ENCODE measurements at regions not wholly inside any gene's neighbourhood (a gene's known extent, or its start where the extent isn't known, plus 50 kb on each side); places are given as distances from the start of the nearest gene placed in this dataset.

DNA sequence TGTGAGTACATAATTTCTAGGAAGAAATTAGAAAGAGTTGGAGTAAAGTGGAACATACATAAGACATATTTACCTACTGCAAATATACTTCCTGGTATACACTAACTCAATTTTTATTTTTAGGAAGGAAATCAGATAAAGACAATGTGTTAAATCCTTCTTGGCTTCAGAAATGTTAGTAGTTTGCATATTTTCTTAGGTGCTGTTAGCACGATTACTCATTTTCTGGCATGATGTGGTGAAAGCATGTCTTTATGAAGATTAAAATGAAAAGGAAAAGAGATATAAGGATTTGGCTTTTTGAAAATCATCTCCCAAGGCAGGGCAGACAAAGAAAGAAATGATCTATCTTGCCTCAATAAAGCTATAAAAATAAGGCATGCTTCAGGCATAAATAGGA is 287.6 kb upstream of the E2F7 start:
- TF ChIP-seq, protein P1, sequence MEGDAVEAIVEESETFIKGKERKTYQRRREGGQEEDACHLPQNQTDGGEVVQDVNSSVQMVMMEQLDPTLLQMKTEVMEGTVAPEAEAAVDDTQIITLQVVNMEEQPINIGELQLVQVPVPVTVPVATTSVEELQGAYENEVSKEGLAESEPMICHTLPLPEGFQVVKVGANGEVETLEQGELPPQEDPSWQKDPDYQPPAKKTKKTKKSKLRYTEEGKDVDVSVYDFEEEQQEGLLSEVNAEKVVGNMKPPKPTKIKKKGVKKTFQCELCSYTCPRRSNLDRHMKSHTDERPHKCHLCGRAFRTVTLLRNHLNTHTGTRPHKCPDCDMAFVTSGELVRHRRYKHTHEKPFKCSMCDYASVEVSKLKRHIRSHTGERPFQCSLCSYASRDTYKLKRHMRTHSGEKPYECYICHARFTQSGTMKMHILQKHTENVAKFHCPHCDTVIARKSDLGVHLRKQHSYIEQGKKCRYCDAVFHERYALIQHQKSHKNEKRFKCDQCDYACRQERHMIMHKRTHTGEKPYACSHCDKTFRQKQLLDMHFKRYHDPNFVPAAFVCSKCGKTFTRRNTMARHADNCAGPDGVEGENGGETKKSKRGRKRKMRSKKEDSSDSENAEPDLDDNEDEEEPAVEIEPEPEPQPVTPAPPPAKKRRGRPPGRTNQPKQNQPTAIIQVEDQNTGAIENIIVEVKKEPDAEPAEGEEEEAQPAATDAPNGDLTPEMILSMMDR (IDR thresholded peaks at IDR 0.05), result no peak
- intact Hi-C loops (cut with DNase I), result no loop called here
- Histone ChIP-seq H3K27ac (no peak overlapping the region), H3K4me3 (no peak overlapping the region), H3K36me3 (no peaks in the 10 kb centered on the region), H3K27me3 (ENCODE audit: low read depth) (no peaks in the 10 kb centered on the region), H3K4me1 (no peaks in the 10 kb centered on the region), H3K9me3 (no peaks in the 10 kb centered on the region)
- ATAC-seq (no peak), DNase-seq (no peak)

DNA sequence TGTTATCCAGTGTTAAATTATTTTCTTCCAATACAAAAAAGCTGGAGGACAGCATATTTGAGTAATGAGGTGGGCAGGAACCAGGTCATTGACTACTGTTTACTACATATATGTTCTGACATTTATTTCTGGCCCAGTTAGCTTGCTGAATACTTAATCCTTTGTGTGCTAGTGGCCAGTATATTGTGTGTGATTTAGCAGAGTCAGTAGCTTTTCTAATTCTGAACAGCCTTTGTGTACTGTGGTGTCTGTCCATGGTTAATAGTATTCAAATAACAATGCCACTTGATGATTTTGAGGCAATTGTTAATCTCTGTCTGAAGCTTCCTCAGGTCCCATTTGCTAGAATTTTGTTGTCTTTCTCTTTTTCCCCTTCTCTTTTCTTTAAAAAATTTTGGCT is 286.5 kb upstream of the E2F7 start:
- no peaks in the 10 kb centered on the region for H3K9me3 ChIP-seq
- DNase-seq, result no peak
- H3K4me3 ChIP-seq, result no peak overlapping the region
- TF ChIP-seq, protein P1 (IDR thresholded peaks at IDR 0.05), result no peak
- H3K36me3 ChIP-seq, result no peaks in the 10 kb centered on the region
- ATAC-seq, result no peak
- no peaks in the 10 kb centered on the region for H3K27me3 ChIP-seq (ENCODE audit: low read depth)
- intact Hi-C loops (cut with DNase I), result no loop called here
- H3K4me1 ChIP-seq, result no peaks in the 10 kb centered on the region
- no peak overlapping the region for H3K27ac ChIP-seq

DNA sequence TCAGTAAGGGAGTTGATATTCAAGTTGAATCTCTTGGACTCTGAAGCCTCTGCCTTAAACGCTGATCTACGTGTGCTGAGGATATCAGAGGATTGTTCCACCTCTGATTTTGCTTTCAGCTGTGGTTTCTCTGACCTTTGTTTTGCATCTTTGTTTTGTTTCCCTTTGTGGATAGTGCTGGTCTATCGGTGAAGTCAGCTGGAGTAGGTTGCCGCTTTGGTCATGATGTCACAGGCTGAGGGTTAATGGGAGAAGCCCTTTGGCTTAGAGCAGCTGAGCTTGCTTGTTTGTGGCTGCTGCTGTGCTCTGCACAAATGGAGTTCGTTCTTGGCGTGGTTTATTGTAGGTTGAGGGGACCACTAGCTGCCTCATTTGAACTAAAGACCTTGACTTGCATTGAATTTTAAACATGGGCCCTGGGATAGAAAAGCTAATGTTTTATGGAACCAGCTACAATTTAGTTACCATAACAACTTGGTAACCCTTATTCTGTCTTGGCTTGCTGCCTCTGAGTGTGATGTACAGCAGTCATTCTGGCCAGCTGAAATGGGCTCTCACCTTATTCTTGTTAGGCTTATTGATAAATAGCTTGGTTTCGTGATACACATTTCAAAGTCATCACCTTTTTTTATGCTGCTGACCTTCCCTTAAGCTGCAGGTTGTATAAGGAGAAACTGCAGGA is 284.5 kb upstream of the E2F7 start:
- Histone ChIP-seq H3K27me3 (ENCODE audit: low read depth) (no peaks in the 10 kb centered on the region), H3K9me3 (no peaks in the 10 kb centered on the region), H3K4me3 (no peak overlapping the region), H3K27ac (no peak overlapping the region), H3K36me3 (no peaks in the 10 kb centered on the region), H3K4me1 (no peaks in the 10 kb centered on the region)
- DNase-seq (no peak), ATAC-seq (no peak)
- TF ChIP-seq, protein P1 (IDR thresholded peaks at IDR 0.05), result no peak
- intact Hi-C loops (cut with DNase I), result no loop called here

DNA sequence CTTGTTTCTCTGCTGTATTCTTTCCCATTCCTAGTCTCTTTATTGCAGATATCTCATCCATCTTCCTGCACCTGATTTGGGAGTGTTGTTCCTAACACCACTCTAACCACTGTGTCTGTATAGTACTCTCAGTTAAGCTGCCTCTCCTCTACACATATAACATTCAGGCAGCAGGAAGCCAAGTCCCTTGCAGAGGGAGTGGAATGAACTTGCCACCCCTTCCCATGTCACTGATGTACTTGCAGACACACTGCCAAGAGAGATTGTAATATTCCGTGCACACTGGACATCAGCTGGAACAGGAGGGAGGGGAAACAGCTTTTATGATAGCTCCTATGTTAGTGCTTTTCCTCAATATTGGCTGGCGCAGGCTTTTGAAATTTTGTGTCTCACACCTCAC is 281.6 kb upstream of the E2F7 start:
- no peak overlapping the region for H3K4me3 ChIP-seq
- H3K27me3 ChIP-seq (ENCODE audit: low read depth), result no peaks in the 10 kb centered on the region
- no peaks in the 10 kb centered on the region for H3K9me3 ChIP-seq
- ATAC-seq (no peak), DNase-seq (no peak)
- TF ChIP-seq, protein P1 (IDR thresholded peaks at IDR 0.05), result no peak
- H3K4me1 ChIP-seq, result no peaks in the 10 kb centered on the region
- no peak overlapping the region for H3K27ac ChIP-seq
- no peaks in the 10 kb centered on the region for H3K36me3 ChIP-seq
- intact Hi-C loops (cut with DNase I), result no loop called here

DNA sequence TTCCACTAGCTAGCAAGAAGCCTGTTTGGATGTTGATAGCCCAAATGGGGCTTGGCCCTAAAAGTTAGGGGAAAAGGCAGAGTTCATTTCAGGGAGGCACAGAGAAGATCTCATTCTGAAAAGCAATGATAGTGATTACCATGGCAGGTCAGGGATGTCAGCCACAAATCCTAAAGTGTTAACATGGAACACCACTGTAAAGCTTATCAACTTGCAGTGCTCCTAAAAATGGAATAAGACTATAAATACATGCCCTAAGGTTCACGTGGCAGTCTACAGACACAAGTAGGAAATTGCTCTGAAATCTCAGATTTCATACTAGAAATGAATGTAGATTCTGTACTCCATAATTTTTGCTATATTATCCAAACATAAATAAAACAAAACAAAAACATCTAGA is 280.0 kb upstream of the E2F7 start:
- DNase-seq (no peak), ATAC-seq (no peak)
- TF ChIP-seq, protein P1 (IDR thresholded peaks at IDR 0.05), result no peak
- no peaks in the 10 kb centered on the region for H3K9me3 ChIP-seq
- H3K27me3 ChIP-seq (ENCODE audit: low read depth), result no peaks in the 10 kb centered on the region
- H3K36me3 ChIP-seq, result no peaks in the 10 kb centered on the region
- no peak overlapping the region for H3K4me3 ChIP-seq
- H3K4me1 ChIP-seq, result no peaks in the 10 kb centered on the region
- no peak overlapping the region for H3K27ac ChIP-seq
- intact Hi-C loops (cut with DNase I), result no loop called here

All from lower lobe of right lung (tissue), 2 donors.